Fibroblast of lung (primary cell): ENCODE measurements at regions not wholly inside any gene's neighbourhood (a gene's known extent, or its start where the extent isn't known, plus 50 kb on each side); places are given as distances from the start of the nearest gene placed in this dataset.

ENCODE experiments used
- DNase-seq, 2 donors: peaks; one replicate each; pipeline versions ENCODE4 v3.0.0 to v3.0.0-alpha.2; 2010; ENCODE audit warnings: low read depth in 2 of 2
- H2AFZ ChIP-seq: 2 replicates; pipeline ENCODE4 v1.5.1; 2012; ENCODE audit warnings: low read length, control low read depth, inconsistent platforms
- H3K27ac ChIP-seq: 2 replicates; pipeline ENCODE4 v1.5.1; 2011; ENCODE audit warnings: low read length, control low read depth; ENCODE audit not compliant: insufficient read depth
- H3K27me3 ChIP-seq: 2 replicates; pipeline ENCODE4 v1.5.1; 2011; ENCODE audit warnings: mild to moderate bottlenecking, low read length; ENCODE audit not compliant: control insufficient read depth, insufficient read depth
- H3K36me3 ChIP-seq: 2 replicates; pipeline ENCODE4 v1.5.1; 2011; ENCODE audit warnings: low read length; ENCODE audit not compliant: control insufficient read depth, insufficient read depth
- H3K4me1 ChIP-seq: 2 replicates; pipeline ENCODE4 v1.5.1; 2011; ENCODE audit warnings: low read length; ENCODE audit not compliant: control insufficient read depth, insufficient read depth; ENCODE audit errors: extremely low read depth
- H3K4me2 ChIP-seq: 2 replicates; pipeline ENCODE4 v1.5.1; 2011; ENCODE audit warnings: low read length, control low read depth; ENCODE audit not compliant: insufficient read depth; ENCODE audit errors: extremely low read depth
- H3K4me3 ChIP-seq, 4 experiments: fragments of 200-600 bp in 1 of 4; sonication (generic) in 1 of 4; replicated peaks in 1 of 4; 2 replicates each; pipeline ENCODE4 v1.5.1; 2011 to 2016; ENCODE audit warnings: low read length in 4 of 4, low read depth in 3 of 4, mild to moderate bottlenecking in 3 of 4, control low read depth in 2 of 4, inconsistent platforms in 1 of 4, mixed read lengths in 1 of 4; ENCODE audit not compliant: insufficient read depth in 1 of 4; ENCODE audit errors: control extremely low read depth in 1 of 4
- H3K79me2 ChIP-seq: 2 replicates; pipeline ENCODE4 v1.5.1; 2012; ENCODE audit warnings: mild to moderate bottlenecking, low read length, inconsistent platforms; ENCODE audit not compliant: control insufficient read depth, insufficient read depth
- H3K9ac ChIP-seq: 2 replicates; pipeline ENCODE4 v1.5.1; 2011; ENCODE audit warnings: mild to moderate bottlenecking, low read length, control low read depth; ENCODE audit not compliant: insufficient read depth
- H3K9me3 ChIP-seq: 2 replicates; pipeline ENCODE4 v1.5.1; 2012; ENCODE audit warnings: low read depth, low read length; ENCODE audit not compliant: control insufficient read depth, insufficient read depth
- H4K20me1 ChIP-seq: 2 replicates; pipeline ENCODE4 v1.5.1; 2011; ENCODE audit warnings: low read length; ENCODE audit not compliant: control insufficient read depth, insufficient read depth; ENCODE audit errors: extremely low read depth
- CTCF ChIP-seq, 2 donors: IDR thresholded peaks in 1 of 2; conservative IDR thresholded peaks in 1 of 2; 1 replicate in 1 of 2; 2 replicates in 1 of 2; pipeline ENCODE4 v1.5.1; 2011 to 2012; ENCODE audit warnings: low read length in 2 of 2, control low read depth in 1 of 2, inconsistent platforms in 1 of 2, low read depth in 1 of 2, mild to moderate bottlenecking in 1 of 2
- EZH2 ChIP-seq: IDR thresholded peaks from 2 replicates; pipeline ENCODE4 v1.5.1; 2012; ENCODE audit warnings: low read length, control low read depth, mild to moderate bottlenecking; ENCODE audit errors: missing control alignments

GRCh38 chr16:8398548-8398947 is 191.8 kb downstream of the TMEM114 start:
- no peak for DNase-seq
- H3K27me3 ChIP-seq = no peaks in the 10 kb centered on the region
- no peak overlapping the region for H3K4me3 ChIP-seq
- no peak overlapping the region for H3K9ac ChIP-seq
- no peaks in the 10 kb centered on the region for H4K20me1 ChIP-seq
- no peaks in the 10 kb centered on the region for H3K36me3 ChIP-seq
- H3K4me2 ChIP-seq = no peak overlapping the region
- H3K4me1 ChIP-seq = no peaks in the 10 kb centered on the region
- H3K27ac ChIP-seq = no peak overlapping the region
- TF ChIP-seq EZH2 (no peak), CTCF (conservative IDR thresholded peaks at IDR 0.05 in 1 of 2, IDR thresholded peaks at IDR 0.05 in 1 of 2; ENCODE audit: low read depth in 1 of 2, low read length in 2 of 2) (no peak)
- no peaks in the 10 kb centered on the region for H3K9me3 ChIP-seq
- no peaks in the 10 kb centered on the region for H3K79me2 ChIP-seq
- no peak overlapping the region for H2AFZ ChIP-seq

GRCh38 chr16:8397223-8397622 is 193.1 kb downstream of the TMEM114 start:
- Histone ChIP-seq H3K79me2 (no peaks in the 10 kb centered on the region), H4K20me1 (no peaks in the 10 kb centered on the region), H3K4me2 (no peak overlapping the region), H3K4me1 (no peaks in the 10 kb centered on the region), H3K9ac (no peak overlapping the region), H3K9me3 (no peaks in the 10 kb centered on the region), H3K27ac (no peak overlapping the region), H2AFZ (no peak overlapping the region), H3K4me3 (no peak overlapping the region), H3K36me3 (no peaks in the 10 kb centered on the region), H3K27me3 (no peaks in the 10 kb centered on the region)
- no peak for DNase-seq
- TF ChIP-seq CTCF (conservative IDR thresholded peaks at IDR 0.05 in 1 of 2, IDR thresholded peaks at IDR 0.05 in 1 of 2; ENCODE audit: low read depth in 1 of 2, low read length in 2 of 2) = no peak
- TF ChIP-seq EZH2 = no peak

- no peak for DNase-seq
- Histone ChIP-seq H3K4me3 (no peak overlapping the region), H4K20me1 (no peaks in the 10 kb centered on the region), H3K27me3 (no peaks in the 10 kb centered on the region), H3K4me2 (no peak overlapping the region), H3K27ac (no peak overlapping the region), H2AFZ (no peak overlapping the region), H3K79me2 (no peaks in the 10 kb centered on the region), H3K36me3 (no peaks in the 10 kb centered on the region), H3K9ac (no peak overlapping the region), H3K9me3 (no peaks in the 10 kb centered on the region), H3K4me1 (no peaks in the 10 kb centered on the region)
- TF ChIP-seq CTCF (conservative IDR thresholded peaks at IDR 0.05 in 1 of 2, IDR thresholded peaks at IDR 0.05 in 1 of 2; ENCODE audit: low read depth in 1 of 2, low read length in 2 of 2) = no peak
These were observed 193.8 kb downstream of the TMEM114 start for GRCh38 chr16:8396463-8396862.
